Ramos (cell line): ENCODE measurements at regions not wholly inside any gene's neighbourhood (a gene's known extent, or its start where the extent isn't known, plus 50 kb on each side); places are given as distances from the start of the nearest gene placed in this dataset.

Experiments
- in situ Hi-C: fragments of 300-500 bp; cut with MboI; formaldehyde crosslinking; loops from one replicate; pipeline ENCODE4 v1.14.3; 2022; ENCODE audit warnings: low sequenced_read_pairs; ENCODE audit not compliant: unreplicated experiment

DNA sequence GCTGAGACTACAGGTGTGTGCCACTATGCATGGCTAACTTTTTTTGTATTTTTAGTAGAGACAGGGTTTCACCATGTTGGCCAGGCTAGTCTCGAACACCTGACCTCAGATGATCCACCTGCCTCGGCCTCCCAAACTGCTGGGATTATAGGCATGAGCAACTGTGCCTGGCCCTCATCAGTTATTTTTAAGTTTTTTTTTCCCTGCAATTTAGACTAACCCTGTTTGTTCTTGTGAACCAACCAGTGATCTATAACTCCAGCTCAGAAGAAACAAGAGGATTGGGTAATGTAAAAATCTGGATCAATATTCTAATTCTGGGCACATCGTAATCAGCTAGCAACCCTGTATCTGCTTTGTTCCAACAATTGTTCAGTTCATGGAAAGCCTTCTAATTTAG, 155.7 kb downstream of the NXNL2 start:
- in situ Hi-C loops = no loop called here

DNA sequence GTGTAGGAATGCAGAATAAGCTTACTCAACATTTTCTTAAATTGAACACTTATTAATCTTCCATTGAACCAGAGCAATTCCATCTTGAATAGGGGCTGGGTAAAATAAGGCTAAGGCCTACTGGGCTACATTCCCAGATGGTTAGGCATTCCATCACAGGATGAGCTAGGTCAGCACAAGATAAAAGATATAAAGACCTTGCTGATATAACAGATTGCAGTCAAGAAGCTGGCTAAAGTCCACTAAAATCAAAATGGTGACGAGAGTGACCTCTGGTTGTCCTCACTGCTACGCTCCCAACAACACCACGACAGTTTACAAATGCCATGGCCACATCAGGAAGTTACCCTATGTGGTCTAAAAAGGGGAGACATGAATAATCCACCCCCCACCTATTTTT, 156.1 kb downstream of the NXNL2 start:
- in situ Hi-C loops = no loop called here

DNA sequence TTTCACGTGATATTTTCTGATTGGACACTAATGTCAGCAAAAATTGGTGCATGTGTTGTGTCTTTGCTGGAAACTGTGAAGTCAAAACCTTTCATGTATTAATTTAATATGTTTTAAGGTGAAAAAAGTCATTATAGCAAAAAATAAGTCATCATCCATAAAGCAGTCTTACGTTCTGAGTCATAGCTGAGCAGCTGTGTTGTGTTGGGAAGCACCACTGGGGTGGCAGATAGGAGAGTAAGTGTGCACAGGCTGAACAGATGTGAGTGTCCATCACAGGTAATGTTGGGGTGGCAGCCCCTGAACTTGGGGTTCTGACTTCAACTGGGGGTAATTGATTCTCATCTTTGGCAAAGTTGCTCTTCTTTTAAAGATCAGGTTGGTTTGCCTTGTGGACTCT, 156.8 kb downstream of the NXNL2 start:
- in situ Hi-C loops = no loop called here

DNA sequence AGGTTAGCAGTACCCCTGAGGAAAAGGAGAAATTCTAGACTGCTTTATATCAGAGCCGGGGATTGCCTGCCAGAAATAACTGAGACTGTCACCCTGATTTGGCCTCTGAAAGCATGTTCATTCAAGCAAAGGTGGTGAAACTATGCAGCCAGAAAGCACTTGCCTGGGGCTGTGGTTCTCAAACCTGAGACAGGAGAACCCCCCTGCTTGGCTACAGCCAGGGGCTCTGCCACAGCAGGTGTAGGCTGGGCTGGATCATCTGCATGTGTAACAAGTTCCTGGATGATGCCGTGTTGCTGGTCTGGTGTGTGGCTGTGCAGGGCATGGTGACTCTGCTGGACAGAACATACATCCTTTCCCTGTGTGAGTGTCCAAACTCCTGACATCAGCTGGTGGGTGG, 157.8 kb downstream of the NXNL2 start:
- in situ Hi-C loops = no loop called here

DNA sequence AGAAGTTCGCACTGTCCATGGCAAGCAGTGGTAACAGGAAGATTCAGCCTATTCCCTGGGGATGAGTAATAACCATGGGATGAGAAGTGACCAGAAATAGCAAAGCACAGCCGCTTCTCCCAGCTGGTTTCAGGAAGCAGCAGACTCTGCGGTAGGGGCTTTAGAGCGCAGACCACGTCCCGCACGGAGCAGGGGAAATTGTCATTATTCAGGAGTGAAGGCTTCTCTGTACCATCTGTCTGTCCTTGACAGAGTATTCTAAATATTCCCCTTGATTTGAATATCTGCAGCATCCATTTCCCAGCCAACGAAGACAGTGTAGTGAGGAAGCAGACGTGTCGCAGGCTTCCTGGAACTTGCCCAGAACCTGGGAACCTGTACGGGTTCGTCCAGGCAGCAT, 159.6 kb downstream of the NXNL2 start:
- in situ Hi-C loops = no loop called here

DNA sequence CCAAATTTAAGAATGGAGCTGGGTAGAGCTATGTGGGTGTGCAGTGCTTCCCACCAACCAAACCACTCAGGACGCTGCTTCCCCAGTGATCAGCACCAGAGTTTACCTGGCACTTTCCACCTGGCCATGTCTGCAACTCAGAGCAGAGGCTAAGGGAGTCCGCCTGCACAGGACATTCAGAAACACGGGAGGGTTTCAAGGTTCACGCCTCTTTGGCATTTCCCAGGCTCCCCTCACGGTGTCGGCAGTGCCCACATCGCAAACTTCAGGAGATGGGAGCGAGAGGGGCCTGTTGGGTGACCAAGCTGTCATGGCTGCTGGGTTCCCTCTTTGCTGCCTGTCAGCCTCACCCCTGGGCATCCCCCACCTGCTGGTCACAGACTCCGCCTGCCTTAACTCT, 161.5 kb downstream of the NXNL2 start:
- in situ Hi-C loops = no loop called here

DNA sequence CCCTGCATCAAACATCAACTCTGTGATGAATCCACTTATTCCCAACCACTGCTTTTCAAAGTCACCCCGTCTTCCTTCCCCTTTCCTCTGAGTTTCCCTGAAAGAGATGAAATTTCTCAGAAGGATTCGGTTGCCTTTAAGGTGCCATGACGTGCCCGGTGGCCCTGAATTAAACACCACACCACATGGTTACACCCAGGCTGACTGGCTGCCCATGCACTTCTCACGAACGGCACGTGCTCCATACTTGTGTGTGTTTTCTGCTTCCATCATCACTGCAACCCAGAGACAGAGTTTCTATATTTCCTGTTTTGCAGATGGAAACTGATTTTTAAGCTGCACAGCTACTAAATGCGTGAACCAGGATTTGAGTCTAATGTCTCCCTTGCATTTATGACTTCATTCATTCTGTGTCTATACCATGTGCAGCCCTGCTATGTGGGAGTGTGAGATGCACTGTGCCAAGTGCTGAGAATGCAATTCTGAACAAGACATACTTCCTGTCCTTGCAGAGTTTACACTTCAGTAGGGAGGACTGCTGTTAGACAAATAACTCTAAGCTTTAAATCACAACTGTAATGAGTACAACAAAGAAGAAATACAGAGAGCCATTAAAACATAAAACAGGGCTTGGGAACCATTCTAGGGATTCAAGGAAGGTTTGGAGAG, 162.9 kb downstream of the NXNL2 start:
- in situ Hi-C loops = no loop called here

DNA sequence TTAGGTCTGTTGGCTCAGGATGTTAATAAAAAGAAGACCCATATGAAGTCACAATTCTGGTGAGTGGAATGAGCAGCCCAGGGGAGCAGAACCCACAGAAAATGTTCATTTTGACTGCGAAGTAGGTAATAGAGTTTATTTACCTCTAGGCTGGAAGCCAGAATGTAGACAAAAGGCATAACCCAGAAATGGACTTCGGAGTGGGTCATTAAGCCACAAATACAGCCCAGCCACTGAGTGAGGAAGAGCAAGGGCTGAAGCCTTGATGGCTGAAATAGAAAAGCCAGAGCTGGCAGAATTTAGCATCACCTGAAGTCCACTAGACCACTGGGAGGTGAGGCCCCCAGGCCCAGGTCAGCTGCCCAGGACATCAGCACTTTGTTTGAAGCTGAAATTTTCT, 168.0 kb downstream of the NXNL2 start:
- in situ Hi-C loops = no loop called here

DNA sequence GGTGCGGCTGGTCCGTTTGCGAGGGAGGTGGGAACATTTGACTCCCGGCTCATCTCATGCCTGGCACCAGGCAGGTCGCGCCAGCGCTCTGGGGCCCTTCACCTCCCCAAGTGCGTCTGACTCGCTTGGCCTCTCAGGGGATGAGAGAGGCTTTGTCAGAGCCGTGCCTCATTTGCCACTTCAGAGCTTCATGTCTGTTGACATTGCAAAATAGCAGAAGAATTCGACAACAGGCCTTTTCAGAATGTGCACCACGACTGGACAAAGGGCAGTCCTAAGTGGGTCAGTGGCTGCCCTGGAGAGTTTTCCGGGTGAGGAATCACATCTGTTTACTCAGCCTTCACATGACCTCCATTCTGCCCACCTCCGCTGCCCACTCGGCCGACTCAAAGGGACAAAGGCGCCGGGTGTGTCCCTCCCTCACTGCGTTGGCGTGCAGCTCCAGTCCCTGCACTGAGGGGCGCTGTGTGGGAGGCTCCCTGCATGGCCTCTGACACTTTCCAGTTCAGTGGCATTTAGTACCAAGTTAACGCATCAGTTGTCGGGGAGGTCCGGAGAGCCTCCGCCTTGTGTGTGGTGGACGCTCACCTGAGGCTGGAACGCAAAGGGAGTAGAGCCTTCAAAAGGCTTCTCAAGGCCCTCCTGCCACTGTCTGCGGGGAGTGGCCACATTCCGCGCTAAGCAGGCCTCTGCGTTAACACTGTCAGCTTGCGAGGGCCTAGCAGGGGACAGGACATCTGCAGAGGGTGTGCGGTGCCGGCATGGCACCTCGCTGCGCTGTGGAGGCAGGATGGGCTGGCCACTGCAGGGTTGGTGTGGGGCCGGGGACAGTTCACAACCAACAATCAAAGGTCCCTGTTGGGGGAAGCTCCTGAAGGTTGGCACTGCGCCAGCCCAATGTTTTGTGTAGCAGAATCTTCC, 171.5 kb downstream of the NXNL2 start:
- in situ Hi-C loops = no loop called here

DNA sequence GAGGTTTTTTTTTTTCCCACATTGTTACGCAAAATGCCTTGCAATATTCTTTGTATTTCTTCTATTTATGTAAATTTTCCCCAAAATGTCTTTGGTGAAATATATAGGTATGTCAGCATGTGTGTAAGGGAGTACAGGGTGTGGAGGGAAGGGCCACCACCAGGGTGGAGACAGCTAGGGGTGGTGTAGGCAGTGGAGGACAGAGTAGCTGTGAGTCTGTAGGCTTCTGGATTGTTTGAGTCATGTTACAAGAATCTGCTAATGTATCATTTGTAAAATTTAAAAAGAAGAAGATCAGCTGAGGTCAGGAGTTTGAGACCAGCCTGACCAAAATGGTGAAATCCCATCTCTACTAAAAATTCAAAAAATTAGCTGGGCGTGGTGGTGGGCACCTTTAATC, 175.5 kb downstream of the NXNL2 start:
- in situ Hi-C loops = no loop called here

DNA sequence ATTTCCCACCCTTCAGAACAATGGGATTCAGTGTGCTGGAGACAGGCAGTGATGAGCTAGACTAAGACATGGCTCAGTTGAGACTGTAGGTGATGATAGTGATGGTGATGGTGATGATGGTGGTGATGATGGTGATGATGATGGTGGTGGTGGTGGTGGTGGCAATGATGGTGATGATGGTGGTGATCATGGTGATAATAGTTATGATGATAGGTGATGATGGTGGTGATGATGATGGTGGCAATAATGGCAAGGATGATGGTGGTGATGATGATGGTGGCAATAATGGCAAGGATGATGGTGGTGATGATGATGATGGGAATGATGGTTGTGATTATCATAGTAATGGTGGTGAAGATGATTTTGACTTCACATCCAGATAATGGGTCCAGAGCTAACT, 176.7 kb downstream of the NXNL2 start:
- in situ Hi-C loops = no loop called here

DNA sequence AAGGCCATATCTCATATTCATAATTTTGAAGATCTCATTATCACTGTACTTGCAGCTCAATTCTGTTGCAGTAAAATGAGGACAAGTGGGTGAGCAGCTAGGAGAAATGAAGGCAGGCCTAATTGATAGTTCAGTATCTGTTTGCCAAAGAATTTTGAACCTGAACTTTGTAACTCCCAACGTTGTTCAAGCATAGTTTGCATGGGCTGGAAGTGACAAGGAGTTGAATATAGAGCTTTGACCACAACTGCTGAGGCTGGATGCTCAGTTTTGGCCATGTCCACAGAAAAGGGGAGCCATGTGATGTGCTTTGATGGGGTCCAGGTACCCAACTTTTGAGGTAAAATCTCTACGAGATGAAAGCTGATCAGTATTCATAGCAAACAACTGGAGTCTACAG, 177.5 kb downstream of the NXNL2 start:
- in situ Hi-C loops = no loop called here

DNA sequence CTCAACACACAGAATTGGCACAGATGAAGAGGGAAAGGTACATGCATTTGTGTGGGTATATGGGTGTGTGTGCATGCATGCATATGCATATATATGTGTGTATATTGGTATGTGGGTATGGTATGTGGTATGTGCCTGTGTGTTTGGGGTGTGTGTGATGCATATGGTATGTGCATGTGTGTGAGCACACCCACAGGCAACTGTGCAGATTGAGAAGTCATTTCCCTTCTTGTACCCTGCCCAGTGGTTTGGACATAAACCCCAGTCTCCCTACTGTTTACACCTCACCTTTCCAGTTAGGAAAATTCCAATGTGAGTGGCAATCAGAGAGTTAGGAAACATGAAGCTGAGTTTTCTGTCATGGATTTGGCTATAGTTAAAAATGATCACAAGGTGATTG, 178.0 kb downstream of the NXNL2 start:
- in situ Hi-C loops = no loop called here

DNA sequence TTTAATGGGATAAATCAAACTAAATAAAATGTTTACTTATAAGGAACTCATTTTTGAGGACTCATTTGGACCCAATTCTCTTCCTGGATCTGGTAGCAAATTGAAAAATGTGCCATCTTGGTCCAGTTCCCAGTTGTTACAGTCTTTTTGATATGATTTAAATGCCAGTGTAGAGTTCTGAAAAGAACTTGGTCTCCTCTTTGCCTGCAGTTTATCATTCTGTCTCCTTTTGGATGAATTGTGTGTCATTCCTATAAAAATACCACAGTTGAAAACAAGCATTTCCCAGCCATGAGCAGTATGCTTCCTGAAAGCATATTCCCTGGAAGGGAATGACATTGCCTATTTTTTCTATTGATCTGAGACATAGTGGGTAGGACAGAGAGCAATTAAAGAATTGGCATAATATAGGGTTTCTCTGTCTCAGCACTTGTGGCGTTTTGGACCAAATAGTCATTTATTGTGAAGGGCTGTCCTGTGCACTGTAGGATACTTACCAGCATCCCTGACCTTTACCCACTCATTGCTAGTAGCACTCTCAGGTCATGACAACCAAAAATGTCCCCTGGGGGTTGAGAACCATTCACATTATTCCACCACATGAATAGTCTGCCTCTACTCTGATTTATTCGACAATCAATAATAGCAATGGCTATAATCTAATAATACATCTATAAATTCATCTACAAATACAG, 181.8 kb downstream of the NXNL2 start:
- in situ Hi-C loops = no loop called here

DNA sequence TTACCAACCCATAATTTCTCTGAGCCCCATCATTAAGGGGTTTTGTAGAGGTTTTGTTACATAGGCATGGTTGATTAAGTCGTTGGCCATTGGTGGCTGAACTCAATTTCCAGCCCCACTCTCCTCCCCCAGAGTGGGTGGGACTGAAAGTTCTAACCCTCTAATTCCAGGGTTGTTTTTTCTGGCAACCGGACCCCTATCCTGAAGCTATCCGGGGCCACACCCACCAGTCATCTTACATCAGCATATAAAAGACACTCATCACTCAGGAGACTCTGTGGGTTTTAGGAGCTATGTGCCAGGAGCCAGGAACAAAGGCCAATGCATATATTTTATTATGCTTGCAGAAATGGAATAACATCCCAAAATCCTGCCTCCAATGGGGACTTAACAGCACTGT, 186.0 kb downstream of the NXNL2 start:
- in situ Hi-C loops = no loop called here

DNA sequence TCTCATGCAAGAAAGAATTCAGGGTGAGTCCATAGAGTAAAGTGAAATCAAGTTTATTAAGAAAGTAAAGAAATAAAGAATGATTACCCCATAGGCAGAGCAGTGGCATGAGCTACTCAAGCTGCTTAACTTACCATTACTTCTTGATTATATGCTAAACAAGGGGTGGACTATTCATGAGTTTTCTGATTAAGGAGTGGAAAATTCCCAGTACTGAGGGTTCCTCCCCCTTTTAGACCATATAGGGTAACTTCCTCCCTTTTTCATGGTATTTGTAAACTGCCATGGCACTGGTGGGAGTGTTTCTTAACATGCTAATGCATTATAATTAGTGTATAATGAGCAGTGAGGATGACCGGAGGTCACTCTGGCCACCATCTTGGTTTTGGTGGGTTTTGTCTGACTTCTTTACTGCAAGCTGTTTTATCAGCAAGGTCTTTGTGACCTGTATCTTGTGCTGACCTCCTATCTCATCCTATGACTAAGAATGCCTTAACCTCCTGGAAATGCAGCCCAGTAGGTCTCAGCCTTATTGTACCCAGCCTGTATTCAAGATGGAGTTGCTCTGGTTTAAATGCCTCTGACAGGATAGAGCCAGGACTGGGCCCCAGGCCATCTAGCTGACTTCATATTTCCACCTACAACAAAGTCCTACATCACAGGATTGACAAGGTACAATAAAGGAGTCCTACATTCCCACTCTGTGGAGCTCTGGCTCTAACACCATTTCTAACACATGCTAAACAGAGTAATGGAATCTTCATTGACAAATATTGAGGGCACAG, 186.7 kb downstream of the NXNL2 start:
- in situ Hi-C loops = no loop called here

DNA sequence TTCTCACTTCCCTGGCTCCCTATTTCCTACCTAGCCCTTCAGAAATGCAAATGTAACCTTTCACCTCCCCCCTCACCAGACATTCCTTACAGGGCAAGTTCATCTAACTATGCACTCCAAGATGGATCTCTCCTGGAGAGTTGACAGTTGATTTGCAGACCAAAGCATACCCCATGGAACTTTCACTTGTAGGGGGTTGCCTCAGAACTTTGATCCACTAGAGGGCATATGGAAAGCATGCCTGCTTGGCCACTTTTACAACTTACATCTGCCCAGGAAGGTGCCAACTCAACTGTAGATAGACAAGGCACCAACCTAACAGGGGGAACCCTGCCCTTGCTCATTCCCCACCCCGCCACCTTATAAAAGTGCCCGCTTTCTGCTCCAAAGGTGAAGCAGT, 187.8 kb downstream of the NXNL2 start:
- in situ Hi-C loops = no loop called here

DNA sequence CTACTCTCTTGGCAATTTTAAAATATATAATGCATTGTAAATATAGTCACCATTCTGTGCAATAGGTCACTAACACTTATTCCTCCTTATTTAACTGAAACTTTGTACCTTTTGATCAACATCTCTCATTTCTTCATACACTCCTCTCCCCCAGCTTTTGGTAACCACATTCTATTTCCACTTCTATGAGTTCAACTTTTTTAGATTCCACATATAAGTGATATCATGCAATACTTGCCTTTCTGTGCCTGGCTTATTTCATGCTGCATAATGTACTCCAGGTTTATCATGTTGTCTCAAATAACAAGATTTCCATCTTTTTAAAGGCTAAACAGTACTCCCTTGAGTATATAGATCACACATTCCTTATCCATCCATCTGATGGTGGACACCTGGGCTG, 188.8 kb downstream of the NXNL2 start:
- in situ Hi-C loops = no loop called here

DNA sequence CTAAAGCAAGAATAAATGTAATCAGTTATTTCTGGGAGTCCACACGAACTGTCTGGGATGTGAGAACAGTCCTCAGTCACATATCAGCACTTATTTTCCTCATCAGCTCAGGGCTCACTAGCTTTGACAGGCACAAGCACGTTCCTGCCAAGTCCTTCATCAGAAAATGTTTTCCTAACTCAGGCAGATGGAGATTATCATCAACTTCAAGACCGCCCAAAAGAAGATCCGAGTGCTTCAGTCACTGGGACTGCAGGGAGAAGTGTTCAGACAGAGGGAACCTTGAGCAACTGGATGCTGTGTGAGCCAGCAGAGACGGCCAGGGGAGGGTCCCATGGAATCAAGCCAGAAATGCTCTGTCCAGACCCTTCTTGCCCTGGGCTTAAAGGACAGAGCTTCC, 189.4 kb downstream of the NXNL2 start:
- in situ Hi-C loops = no loop called here

DNA sequence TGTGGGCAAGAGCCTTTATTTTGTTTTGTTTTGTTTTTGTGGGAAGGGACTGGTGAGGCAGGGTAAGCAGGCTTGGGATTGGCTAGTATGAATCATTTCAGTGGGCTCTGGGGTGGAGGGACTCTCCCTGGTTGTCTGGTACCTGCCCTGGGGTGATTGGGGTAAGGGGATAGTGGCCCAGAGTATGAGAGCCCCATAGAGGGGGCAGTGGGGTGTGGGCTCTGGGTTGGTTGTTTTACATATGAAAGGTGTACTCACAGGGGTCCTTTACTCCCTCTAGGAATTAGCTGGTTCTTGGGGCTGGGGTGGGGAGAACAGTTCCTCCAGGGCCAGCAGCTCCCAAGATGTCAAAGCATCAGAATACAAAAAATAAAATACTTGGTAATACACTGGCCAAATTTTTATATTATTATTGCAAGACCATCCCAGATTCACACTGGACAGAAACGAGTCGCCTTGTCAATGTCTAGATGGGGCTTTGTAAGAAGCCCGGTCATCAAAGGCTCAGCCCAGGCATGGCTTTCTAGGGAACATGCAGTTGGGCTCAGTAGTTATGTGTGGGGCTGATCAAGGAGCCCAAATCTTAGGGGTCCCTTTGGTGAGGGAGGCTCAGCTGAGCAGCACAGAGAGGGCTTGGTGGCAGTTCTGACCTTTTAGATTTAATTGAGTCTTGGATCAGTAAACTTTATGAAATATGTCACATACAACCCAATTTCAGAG, 190.5 kb downstream of the NXNL2 start:
- in situ Hi-C loops = no loop called here
